Spleen (tissue), 11 donors: ENCODE measurements at regions not wholly inside any gene's neighbourhood (a gene's known extent, or its start where the extent isn't known, plus 50 kb on each side); places are given as distances from the start of the nearest gene placed in this dataset.

Source experiments
- DNase-seq: peaks from one replicate; pipeline ENCODE4 v3.0.0-alpha.2; 2020
- H3K27ac ChIP-seq, 8 donors: fragments of 200-600 bp; sonication (generic) in 7 of 8; 1 replicate in 4 of 8; 2 replicates in 4 of 8; pipeline versions ENCODE4 v1.5.0 to v1.8.0; 2016 to 2021; ENCODE audit warnings: inconsistent platforms in 4 of 8, mild to moderate bottlenecking in 4 of 8, moderate library complexity in 1 of 8
- H3K27me3 ChIP-seq, 7 donors: fragments of 200-600 bp; sonication (generic) in 6 of 7; replicated peaks in 1 of 7; 1 replicate in 4 of 7; 2 replicates in 3 of 7; pipeline versions ENCODE4 v1.5.0 to v1.8.0; 2016 to 2021; ENCODE audit warnings: inconsistent platforms in 3 of 7, mild to moderate bottlenecking in 1 of 7
- H3K36me3 ChIP-seq, 6 donors: fragments of 200-600 bp; sonication (generic) in 5 of 6; 1 replicate in 4 of 6; 2 replicates in 2 of 6; pipeline versions ENCODE4 v1.5.0 to v1.8.0; 2016 to 2021; ENCODE audit warnings: inconsistent platforms in 2 of 6
- H3K4me1 ChIP-seq, 6 donors: fragments of 200-600 bp; sonication (generic) in 5 of 6; 1 replicate in 3 of 6; 2 replicates in 3 of 6; pipeline versions ENCODE4 v1.5.0 to v1.8.0; 2016 to 2021; ENCODE audit warnings: inconsistent platforms in 3 of 6
- H3K4me3 ChIP-seq, 8 donors: fragments of 200-600 bp; sonication (generic) in 7 of 8; 1 replicate in 4 of 8; 2 replicates in 4 of 8; pipeline versions ENCODE4 v1.5.0 to v1.8.0; 2016 to 2021; ENCODE audit warnings: inconsistent platforms in 4 of 8, mild to moderate bottlenecking in 4 of 8, moderate library complexity in 2 of 8
- H3K9me3 ChIP-seq, 8 donors: fragments of 200-600 bp; sonication (generic) in 7 of 8; 1 replicate in 4 of 8; 2 replicates in 4 of 8; pipeline versions ENCODE4 v1.5.0 to v1.8.0; 2016 to 2021; ENCODE audit warnings: inconsistent platforms in 4 of 8
- POLR2A ChIP-seq, 3 donors: fragments of 450-650 bp; IDR thresholded peaks; one replicate each; pipeline ENCODE4 v1.5.1; 2017; ENCODE audit warnings: antibody characterized with exemption in 3 of 3, mild to moderate bottlenecking in 1 of 3
- POLR2AphosphoS5 ChIP-seq, 3 donors: sonication (generic); formaldehyde crosslinking; IDR thresholded peaks; one replicate each; pipeline ENCODE4 v1.5.1; 2017; ENCODE audit warnings: antibody characterized with exemption in 3 of 3
- WGBS, 5 donors: extraction: QIAGEN DNeasy Blood & Tissue Kit in 3 of 5; methylation state at CpG; one replicate each; pipeline versions ENCODE4 v1.1.5 to v1.1.7; 2013 to 2018; 5-methylcytosine and 5-hydroxymethylcytosine counted together
- intact Hi-C: fragments of 100-400 bp; cut with DNase I; formaldehyde crosslinking; loops from one replicate; pipeline ENCODE4 v1.15.0; 2023; ENCODE audit warnings: low total_unique reads
- TF ChIP-seq, protein P1 (sequence below), 11 experiments: fragments of 200-600 bp in 7 of 11; fragments of 450-650 bp in 4 of 11; sonication (generic) in 4 of 11; IDR thresholded peaks in 8 of 11; conservative IDR thresholded peaks in 3 of 11; 1 replicate in 7 of 11; 2 replicates in 4 of 11; pipeline versions ENCODE4 v1.4.0 to v1.8.0; 2016 to 2021; ENCODE audit warnings: antibody characterized with exemption in 11 of 11, inconsistent platforms in 4 of 11, mild to moderate bottlenecking in 1 of 11
- donor health status: healthy with polysubstance abuse.
- donor health status: DM: no; HTN: no; CAD: no; lungs with moderate emphysema.
- donor health status: DM: no; HTN: no; CAD: no.
- donor health status: Bipolar disorder and iron deficiency.
- donor health status: healthy.
- donor health status: DM: no; HTN: no; CAD: no.
- donor health status: DM: yes; HTN: yes; CAD: no.

DNA sequence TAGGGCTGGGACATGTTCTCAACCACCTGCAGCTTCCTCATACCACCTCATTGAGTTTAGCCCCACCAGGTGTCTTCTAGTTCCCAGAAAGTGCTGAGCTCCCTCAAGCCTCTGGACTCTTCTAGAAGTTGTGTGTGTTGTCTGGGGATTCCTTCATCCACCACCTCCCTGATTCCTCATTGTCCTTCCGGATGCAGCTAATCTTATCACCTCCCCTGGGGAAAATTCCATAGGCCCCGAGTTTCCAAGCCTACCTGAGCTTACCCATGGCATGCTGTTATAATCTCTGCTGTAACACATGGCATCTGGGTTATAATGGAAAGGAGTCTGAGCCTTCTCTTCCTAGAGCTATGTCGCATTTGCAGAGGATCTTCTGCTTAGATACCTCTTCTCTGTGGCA, 243.5 kb upstream of the SDK2 start:
- TF ChIP-seq, protein P1, sequence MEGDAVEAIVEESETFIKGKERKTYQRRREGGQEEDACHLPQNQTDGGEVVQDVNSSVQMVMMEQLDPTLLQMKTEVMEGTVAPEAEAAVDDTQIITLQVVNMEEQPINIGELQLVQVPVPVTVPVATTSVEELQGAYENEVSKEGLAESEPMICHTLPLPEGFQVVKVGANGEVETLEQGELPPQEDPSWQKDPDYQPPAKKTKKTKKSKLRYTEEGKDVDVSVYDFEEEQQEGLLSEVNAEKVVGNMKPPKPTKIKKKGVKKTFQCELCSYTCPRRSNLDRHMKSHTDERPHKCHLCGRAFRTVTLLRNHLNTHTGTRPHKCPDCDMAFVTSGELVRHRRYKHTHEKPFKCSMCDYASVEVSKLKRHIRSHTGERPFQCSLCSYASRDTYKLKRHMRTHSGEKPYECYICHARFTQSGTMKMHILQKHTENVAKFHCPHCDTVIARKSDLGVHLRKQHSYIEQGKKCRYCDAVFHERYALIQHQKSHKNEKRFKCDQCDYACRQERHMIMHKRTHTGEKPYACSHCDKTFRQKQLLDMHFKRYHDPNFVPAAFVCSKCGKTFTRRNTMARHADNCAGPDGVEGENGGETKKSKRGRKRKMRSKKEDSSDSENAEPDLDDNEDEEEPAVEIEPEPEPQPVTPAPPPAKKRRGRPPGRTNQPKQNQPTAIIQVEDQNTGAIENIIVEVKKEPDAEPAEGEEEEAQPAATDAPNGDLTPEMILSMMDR (IDR thresholded peaks at IDR 0.05 in 8 of 11, conservative IDR thresholded peaks at IDR 0.05 in 3 of 11) = no peak
- no peak for TF ChIP-seq POLR2AphosphoS5 (IDR thresholded peaks at IDR 0.05)
- TF ChIP-seq POLR2A (IDR thresholded peaks at IDR 0.05) = no peak
- H3K4me1 ChIP-seq = no peaks in the 10 kb centered on the region
- DNase-seq = no peak
- H3K27me3 ChIP-seq = peaks cover 0 to 19% (median 0%) of the 10 kb centered on the region in 7 donors
- 75 to 86% (median 80%) methylated on average over 3 of the region's 3 CpGs for WGBS, 5 donors
- H3K4me3 ChIP-seq = no peak overlapping the region
- H3K27ac ChIP-seq = no peak overlapping the region
- intact Hi-C loops = no loop called here
- no peaks in the 10 kb centered on the region for H3K36me3 ChIP-seq
- peaks cover 0 to 5% (median 2%) of the 10 kb centered on the region in 8 donors for H3K9me3 ChIP-seq

DNA sequence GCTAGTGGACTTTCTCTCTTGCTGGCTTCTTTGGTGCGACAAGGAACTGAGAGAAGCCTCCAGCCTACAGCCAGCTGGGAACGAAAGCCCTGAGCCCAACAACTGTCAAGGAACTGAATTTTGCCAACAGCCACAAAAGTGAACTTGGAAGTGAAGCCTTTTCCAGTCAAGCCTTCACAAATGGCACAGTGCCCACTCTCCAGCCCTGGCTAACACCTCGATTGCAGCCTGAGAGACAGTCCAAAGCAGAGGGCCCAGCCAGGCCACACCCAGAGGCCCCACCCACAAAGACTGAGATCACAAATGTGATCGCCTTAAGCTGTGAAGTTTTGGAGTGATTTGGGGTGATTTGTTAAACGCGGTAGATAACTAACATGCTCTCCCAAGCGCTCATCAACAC, 244.6 kb upstream of the SDK2 start:
- TF ChIP-seq POLR2A (IDR thresholded peaks at IDR 0.05) (no peak), POLR2AphosphoS5 (IDR thresholded peaks at IDR 0.05) (no peak)
- TF ChIP-seq, protein P1 (IDR thresholded peaks at IDR 0.05 in 8 of 11, conservative IDR thresholded peaks at IDR 0.05 in 3 of 11) = no peak
- H3K27ac ChIP-seq = no peak overlapping the region
- H3K36me3 ChIP-seq = no peaks in the 10 kb centered on the region
- intact Hi-C loops = no loop called here
- no peaks in the 10 kb centered on the region for H3K4me1 ChIP-seq
- H3K27me3 ChIP-seq = peaks cover 0 to 15% (median 0%) of the 10 kb centered on the region in 7 donors
- DNase-seq = no peak
- WGBS, 5 donors = 86 to 93% (median 89%) methylated on average over 7 of the region's 7 CpGs
- H3K9me3 ChIP-seq = peaks cover 0 to 12% (median 5%) of the 10 kb centered on the region in 8 donors
- H3K4me3 ChIP-seq = no peak overlapping the region

DNA sequence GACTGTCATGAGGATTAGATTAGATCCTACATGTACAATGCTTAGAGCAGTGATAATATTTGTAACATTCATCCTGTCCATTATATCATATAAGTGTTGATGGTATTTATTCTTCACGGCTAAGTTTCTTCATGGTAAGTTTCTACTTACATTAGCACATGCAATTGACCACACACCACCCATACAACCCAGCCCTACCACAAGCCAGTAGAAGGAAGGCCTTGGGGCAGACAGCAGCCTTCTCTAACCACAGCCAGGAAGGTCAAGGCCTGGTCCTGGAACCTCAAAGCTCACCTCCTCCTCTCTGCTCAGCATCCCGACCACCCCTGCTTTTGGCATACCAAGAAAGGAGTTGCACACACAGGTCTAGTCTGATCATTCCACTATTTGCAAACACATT, 245.2 kb upstream of the SDK2 start:
- no peaks in the 10 kb centered on the region for H3K36me3 ChIP-seq
- H3K4me3 ChIP-seq = no peak overlapping the region
- WGBS, 5 donors = 82 to 89% (median 87%) methylated on average over 2 of the region's 2 CpGs
- no peak for DNase-seq
- TF ChIP-seq POLR2A (IDR thresholded peaks at IDR 0.05) (no peak), POLR2AphosphoS5 (IDR thresholded peaks at IDR 0.05) (no peak)
- TF ChIP-seq, protein P1 (IDR thresholded peaks at IDR 0.05 in 8 of 11, conservative IDR thresholded peaks at IDR 0.05 in 3 of 11) = no peak
- H3K4me1 ChIP-seq = no peaks in the 10 kb centered on the region
- H3K27me3 ChIP-seq = peaks cover 0 to 14% (median 0%) of the 10 kb centered on the region in 7 donors
- peaks cover 0 to 12% (median 5%) of the 10 kb centered on the region in 8 donors for H3K9me3 ChIP-seq
- intact Hi-C loops = no loop called here
- H3K27ac ChIP-seq = no peak overlapping the region

DNA sequence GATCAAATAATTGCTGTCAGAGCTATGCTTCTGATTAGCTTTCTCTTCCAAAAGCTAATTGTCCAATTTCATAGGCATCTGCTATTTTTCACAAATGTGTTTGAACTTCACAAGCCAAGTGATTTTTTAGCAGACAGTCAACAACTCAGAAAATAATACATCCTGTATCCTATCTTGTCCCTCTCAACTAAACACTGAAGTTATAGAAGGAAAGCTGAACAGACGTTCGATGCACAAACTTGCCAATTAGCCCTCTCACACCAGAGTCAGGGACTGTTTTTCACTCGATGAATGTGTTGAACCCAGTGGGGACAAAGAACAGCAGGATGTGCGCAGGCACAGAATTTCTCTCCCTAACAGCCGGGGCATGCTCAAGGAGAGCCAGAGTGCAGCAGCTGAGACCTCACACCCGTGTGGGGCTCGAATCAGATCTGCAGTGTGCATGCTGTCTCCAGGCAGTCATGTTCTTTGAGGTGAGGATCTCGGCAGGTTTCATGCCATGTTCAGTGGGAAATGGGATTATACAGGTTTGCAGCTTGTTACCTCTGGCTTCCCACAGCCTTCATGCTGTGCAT, 246.7 kb upstream of the SDK2 start:
- intact Hi-C loops = no loop called here
- Histone ChIP-seq H3K27me3 (peaks cover 0 to 21% (median 0%) of the 10 kb centered on the region in 7 donors), H3K36me3 (no peaks in the 10 kb centered on the region), H3K9me3 (peaks cover 0 to 12% (median 5%) of the 10 kb centered on the region in 8 donors), H3K27ac (no peak overlapping the region), H3K4me3 (no peak overlapping the region), H3K4me1 (no peaks in the 10 kb centered on the region)
- DNase-seq = no peak
- no peak for TF ChIP-seq POLR2A (IDR thresholded peaks at IDR 0.05)
- no peak for TF ChIP-seq POLR2AphosphoS5 (IDR thresholded peaks at IDR 0.05)
- TF ChIP-seq, protein P1 (IDR thresholded peaks at IDR 0.05 in 8 of 11, conservative IDR thresholded peaks at IDR 0.05 in 3 of 11) = no peak
- 83 to 91% (median 89%) methylated on average over 8 of the region's 8 CpGs for WGBS, 5 donors
